ENCODE measurements at regions not wholly inside any gene's neighbourhood (a gene's known extent, or its start where the extent isn't known, plus 50 kb on each side); places are given as distances from the start of the nearest gene placed in this dataset.

GRCh38 chr9:27800692-27801370, 227.6 kb upstream of the C9orf72 start:
- no peak for DNase-seq (ENCODE audit: low read depth, low spot score)
- Histone ChIP-seq H3K9me1 (replicated peaks; ENCODE audit: control insufficient read depth, extremely low read depth, insufficient read depth, low read length) (no peaks in the 10 kb centered on the region), H3K9ac (replicated peaks; ENCODE audit: extremely low read depth, insufficient read depth, low read length) (no peak overlapping the region), H3K79me2 (ENCODE audit: control insufficient read depth, insufficient read depth, low read length) (no peaks in the 10 kb centered on the region), H3K4me1 (ENCODE audit: control insufficient read depth, extremely low read depth, insufficient read depth, low read length) (no peaks in the 10 kb centered on the region), H3K27ac (ENCODE audit: insufficient read depth, low read depth, low read length) (no peak overlapping the region), H2AFZ (ENCODE audit: low read depth, low read length) (no peak overlapping the region), H3K27me3 (ENCODE audit: control insufficient read depth in 2 of 2, insufficient read depth in 2 of 2, low read length in 2 of 2) (no peaks in the 10 kb centered on the region), H3K4me2 (ENCODE audit: insufficient read depth, low read length) (no peak overlapping the region), H3K36me3 (ENCODE audit: control insufficient read depth in 2 of 2, extremely low read depth in 1 of 2, insufficient read depth in 2 of 2, low read length in 2 of 2) (no peaks in the 10 kb centered on the region), H3K4me3 (replicated peaks in 1 of 3; ENCODE audit: insufficient read depth in 1 of 3, low read depth in 1 of 3, low read length in 3 of 3) (no peak overlapping the region), H3K9me3 (replicated peaks; ENCODE audit: control insufficient read depth, insufficient read depth, low read length) (peaks cover 2% of the 10 kb centered on the region), H4K20me1 (replicated peaks; ENCODE audit: control insufficient read depth, extremely low read depth, insufficient read depth, low read length) (no peaks in the 10 kb centered on the region)
- intact Hi-C loops (cut with micrococcal nuclease) (no loop called here), dilution Hi-C loops (cut with MboI; ENCODE audit: extremely low pct_ligation_motif_present, low sequenced_read_pairs) (no loop called here)
- ChIA-PET CTCF (no interaction called here), POLR2A (no interaction called here)
- no peak for FAIRE-seq
- BruUV-seq (replicated peaks), result no TSS peak
- TF ChIP-seq EZH2 (IDR thresholded peaks at IDR 0.05; ENCODE audit: borderline replicate concordance, low read depth, low read length, severe bottlenecking), result no peak
- TF ChIP-seq POLR2A (IDR thresholded peaks at IDR 0.05; ENCODE audit: low read depth, low read length), result no peak
- TF ChIP-seq MAX (IDR thresholded peaks at IDR 0.05; ENCODE audit: insufficient read depth, insufficient read length), result no peak
- TF ChIP-seq FOS (IDR thresholded peaks at IDR 0.05; ENCODE audit: borderline replicate concordance, insufficient read depth, low read length), result no peak
- TF ChIP-seq JUN (IDR thresholded peaks at IDR 0.05; ENCODE audit: borderline replicate concordance, insufficient read depth, insufficient read length, low read depth), result no peak
- TF ChIP-seq POLR2AphosphoS5 (IDR thresholded peaks at IDR 0.05; ENCODE audit: insufficient read depth, low read depth, low read length), result no peak
- no peak for TF ChIP-seq MYC (IDR thresholded peaks at IDR 0.05; ENCODE audit: low read depth, low read length)
- TF ChIP-seq GATA2 (IDR thresholded peaks at IDR 0.05; ENCODE audit: insufficient read depth, insufficient read length, low read depth, low read length), result no peak
- no peak for TF ChIP-seq CTCF (IDR thresholded peaks at IDR 0.05; ENCODE audit: extremely low read depth in 1 of 2, insufficient read depth in 1 of 2, low read depth in 1 of 2, low read length in 2 of 2)
